Endothelial cell of umbilical vein (primary cell): ENCODE measurements at regions not wholly inside any gene's neighbourhood (a gene's known extent, or its start where the extent isn't known, plus 50 kb on each side); places are given as distances from the start of the nearest gene placed in this dataset.

Experiments
- BruUV-seq: library from RNA; stranded (reverse); fragments of 400-500 nt; replicated peaks from 2 replicates; lab custom pipeline; 2021; lab: Mats Ljungman, UMichigan
- CTCF ChIA-PET: fragments of 300-600, 350-600 bp; sonication (Branson Sonifier 250); formaldehyde crosslinking; loops from one replicate; lab custom pipeline; 2021; ENCODE audit warnings: antibody characterized with exemption, inconsistent platforms; lab: Charles Lee
- POLR2A ChIA-PET: fragments of 300-600, 350-600 bp; sonication (Branson Sonifier 250); formaldehyde crosslinking; loops from one replicate; lab custom pipeline; 2021; ENCODE audit warnings: antibody characterized with exemption, inconsistent platforms; lab: Charles Lee
- DNase-seq: peaks from one replicate; pipeline ENCODE4 v3.0.0-alpha.2; 2011; ENCODE audit warnings: low read depth, low spot score
- FAIRE-seq: peaks from 2 replicates; lab custom pipeline; 2011; peaks lifted over from hg19 to GRCh38; lab: Jason Lieb, UNC
- H2AFZ ChIP-seq: 2 replicates; pipeline ENCODE4 v1.6.0; 2012; ENCODE audit warnings: low read depth, low read length, control low read depth, inconsistent platforms
- H3K27ac ChIP-seq: 2 replicates; pipeline ENCODE4 v1.5.1; 2011; ENCODE audit warnings: low read depth, mild to moderate bottlenecking, control low read depth, low read length, moderate library complexity; ENCODE audit not compliant: insufficient read depth
- H3K27me3 ChIP-seq, 2 experiments: 2 replicates each; pipeline versions ENCODE4 v1.6.0 to v1.6.1; 2011; ENCODE audit warnings: low read length in 2 of 2, mixed read lengths in 1 of 2; ENCODE audit not compliant: control insufficient read depth in 2 of 2, insufficient read depth in 2 of 2
- H3K36me3 ChIP-seq, 2 experiments: 2 replicates in 1 of 2; 3 replicates in 1 of 2; pipeline ENCODE4 v1.5.1; 2011; ENCODE audit warnings: low read length in 2 of 2, mild to moderate bottlenecking in 1 of 2, moderate library complexity in 1 of 2; ENCODE audit not compliant: control insufficient read depth in 2 of 2, insufficient read depth in 2 of 2; ENCODE audit errors: extremely low read depth in 1 of 2
- H3K4me1 ChIP-seq: 3 replicates; pipeline ENCODE4 v1.5.1; 2011; ENCODE audit warnings: mild to moderate bottlenecking, low read length; ENCODE audit not compliant: control insufficient read depth, insufficient read depth; ENCODE audit errors: extremely low read depth
- H3K4me2 ChIP-seq: 2 replicates; pipeline ENCODE4 v1.6.1; 2011; ENCODE audit warnings: low read length, control low read depth, mixed read lengths; ENCODE audit not compliant: insufficient read depth
- H3K4me3 ChIP-seq, 3 experiments: fragments of 200-600 bp in 1 of 3; sonication (generic), shearing (Covaris generic) in 1 of 3; replicated peaks in 1 of 3; 2 replicates each; pipeline ENCODE4 v1.5.1; 2011 to 2016; ENCODE audit warnings: control low read depth in 3 of 3, low read length in 3 of 3, mild to moderate bottlenecking in 2 of 3, inconsistent platforms in 1 of 3, low read depth in 1 of 3, moderate library complexity in 1 of 3; ENCODE audit not compliant: insufficient read depth in 1 of 3
- H3K79me2 ChIP-seq: 2 replicates; pipeline ENCODE4 v1.6.0; 2012; ENCODE audit warnings: low read length, inconsistent platforms; ENCODE audit not compliant: control insufficient read depth, insufficient read depth
- H3K9ac ChIP-seq: replicated peaks from 2 replicates; pipeline ENCODE3; 2011; ENCODE audit warnings: low read length, control low read depth; ENCODE audit not compliant: insufficient read depth; ENCODE audit errors: extremely low read depth
- H3K9me1 ChIP-seq: replicated peaks from 3 replicates; pipeline ENCODE4 v1.6.0; 2011; ENCODE audit warnings: mild to moderate bottlenecking, low read length; ENCODE audit not compliant: control insufficient read depth, insufficient read depth; ENCODE audit errors: extremely low read depth
- H3K9me3 ChIP-seq: replicated peaks from 2 replicates; pipeline ENCODE4 v1.5.1; 2012; ENCODE audit warnings: low read length, inconsistent platforms; ENCODE audit not compliant: control insufficient read depth, insufficient read depth
- H4K20me1 ChIP-seq: replicated peaks from 2 replicates; pipeline ENCODE3; 2011; ENCODE audit warnings: mild to moderate bottlenecking, low read length; ENCODE audit not compliant: control insufficient read depth, insufficient read depth; ENCODE audit errors: extremely low read depth
- CTCF ChIP-seq, 2 donors: IDR thresholded peaks; 1 replicate in 1 of 2; 2 replicates in 1 of 2; pipeline ENCODE4 v1.5.1; 2011; ENCODE audit warnings: low read length in 2 of 2, mild to moderate bottlenecking in 2 of 2, moderate library complexity in 2 of 2, control low read depth in 1 of 2, inconsistent platforms in 1 of 2, low read depth in 1 of 2; ENCODE audit not compliant: insufficient read depth in 1 of 2; ENCODE audit errors: extremely low read depth in 1 of 2
- EZH2 ChIP-seq: IDR thresholded peaks from 2 replicates; pipeline ENCODE4 v1.6.1; 2012; ENCODE audit warnings: borderline replicate concordance, low read depth, mild to moderate bottlenecking, moderate library complexity, low read length, inconsistent platforms; ENCODE audit not compliant: severe bottlenecking
- FOS ChIP-seq: IDR thresholded peaks from 2 replicates; pipeline ENCODE4 v1.6.1; 2011; ENCODE audit warnings: mild to moderate bottlenecking, low read length, moderate library complexity, borderline replicate concordance; ENCODE audit not compliant: insufficient read depth
- GATA2 ChIP-seq: IDR thresholded peaks from 2 replicates; pipeline ENCODE4 v1.7.0; 2011; ENCODE audit warnings: low read depth, mild to moderate bottlenecking, moderate library complexity, mixed read lengths, low read length; ENCODE audit not compliant: insufficient read length, insufficient read depth
- JUN ChIP-seq: IDR thresholded peaks from 2 replicates; pipeline ENCODE4 v1.6.1; 2011; ENCODE audit warnings: borderline replicate concordance, low read depth; ENCODE audit not compliant: insufficient read length, insufficient read depth
- MYC ChIP-seq: IDR thresholded peaks from one replicate; pipeline ENCODE4 v1.6.1; 2011; ENCODE audit warnings: mild to moderate bottlenecking, low read depth, low read length
- POLR2A ChIP-seq: IDR thresholded peaks from 2 replicates; pipeline ENCODE4 v1.6.1; 2012; ENCODE audit warnings: low read depth, mild to moderate bottlenecking, control low read depth, low read length
- POLR2AphosphoS5 ChIP-seq: IDR thresholded peaks from 2 replicates; pipeline ENCODE4 v1.6.1; 2012; ENCODE audit warnings: low read depth, mild to moderate bottlenecking, control low read depth, low read length, moderate library complexity; ENCODE audit not compliant: insufficient read depth
- dilution Hi-C: fragments of 300-500 bp; cut with MboI; formaldehyde crosslinking; loops from one replicate; pipeline ENCODE4 v1.15.0; 2019; ENCODE audit warnings: low sequenced_read_pairs; ENCODE audit not compliant: extremely low pct_ligation_motif_present
- intact Hi-C: fragments of 100-400 bp; cut with micrococcal nuclease; formaldehyde crosslinking; loops from one replicate; pipeline ENCODE4 v1.10.0; 2022
- TF ChIP-seq, protein P1 (sequence below): IDR thresholded peaks from 2 replicates; pipeline ENCODE4 v1.6.1; 2011; ENCODE audit not compliant: insufficient read depth, insufficient read length

- dilution Hi-C loops: no loop called here
- BruUV-seq: no TSS peak
Observed at GRCh38 chr4:128697323-128697722, 112.2 kb upstream of the JADE1 start.

More at GRCh38 chr4:128697323-128697722, 112.2 kb upstream of the JADE1 start:
- no peak overlapping the region for H3K4me2 ChIP-seq
- H3K27me3 ChIP-seq: no peaks in the 10 kb centered on the region
- H4K20me1 ChIP-seq: no peaks in the 10 kb centered on the region
- DNase-seq: no peak
- no peak overlapping the region for H3K4me3 ChIP-seq
- no peak overlapping the region for H2AFZ ChIP-seq
- TF ChIP-seq CTCF (IDR thresholded peaks at IDR 0.05; ENCODE audit: extremely low read depth in 1 of 2, insufficient read depth in 1 of 2, low read depth in 1 of 2, low read length in 2 of 2): no peak
- no peak for TF ChIP-seq JUN
- TF ChIP-seq POLR2AphosphoS5: no peak
- TF ChIP-seq EZH2: no peak
- no peak for TF ChIP-seq FOS
- TF ChIP-seq, protein P1, sequence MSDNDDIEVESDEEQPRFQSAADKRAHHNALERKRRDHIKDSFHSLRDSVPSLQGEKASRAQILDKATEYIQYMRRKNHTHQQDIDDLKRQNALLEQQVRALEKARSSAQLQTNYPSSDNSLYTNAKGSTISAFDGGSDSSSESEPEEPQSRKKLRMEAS: no peak
- TF ChIP-seq POLR2A: no peak
- no peak for TF ChIP-seq MYC
- TF ChIP-seq GATA2: no peak
- no peak overlapping the region for H3K27ac ChIP-seq
- CTCF ChIA-PET: interaction anchor here (1.0 to 1.1 kb wide), 2 partner anchors 8 to 243 kb away, joined by 3 read pairs; no protein-coding TSS in a partner anchor
- POLR2A ChIA-PET: no interaction called here
- no peaks in the 10 kb centered on the region for H3K4me1 ChIP-seq
- H3K9ac ChIP-seq: no peak overlapping the region
- no peaks in the 10 kb centered on the region for H3K36me3 ChIP-seq
- FAIRE-seq: no peak
- intact Hi-C loops: no loop called here
- no peaks in the 10 kb centered on the region for H3K79me2 ChIP-seq
- no peaks in the 10 kb centered on the region for H3K9me3 ChIP-seq
- H3K9me1 ChIP-seq: peaks cover 2% of the 10 kb centered on the region
